ENCODE measurements at regions not wholly inside any gene's neighbourhood (a gene's known extent, or its start where the extent isn't known, plus 50 kb on each side); places are given as distances from the start of the nearest gene placed in this dataset.

DNA sequence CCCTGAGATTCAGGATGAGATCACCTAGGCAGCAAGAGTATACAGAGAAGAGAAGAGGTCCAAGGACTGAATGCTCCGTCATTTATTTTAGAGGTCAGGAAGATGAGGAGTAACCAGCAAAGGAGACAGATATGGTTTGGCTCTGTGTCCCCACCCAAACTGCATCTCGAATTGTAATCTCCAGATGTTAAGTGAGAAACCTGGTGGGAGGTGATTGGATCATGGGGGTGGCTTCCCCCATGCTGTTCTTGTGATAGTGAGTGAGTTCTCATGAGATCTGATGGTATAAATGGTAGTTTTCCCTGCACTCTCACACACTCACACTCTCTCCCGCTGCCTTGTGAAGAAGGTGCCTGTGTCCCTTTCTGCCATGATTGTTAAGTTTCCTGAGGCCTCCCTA, 60.8 kb downstream of the MID1IP1 start:
- TF ChIP-seq SP1 (IDR thresholded peaks at IDR 0.05) = no peak
- TF ChIP-seq, protein P1, sequence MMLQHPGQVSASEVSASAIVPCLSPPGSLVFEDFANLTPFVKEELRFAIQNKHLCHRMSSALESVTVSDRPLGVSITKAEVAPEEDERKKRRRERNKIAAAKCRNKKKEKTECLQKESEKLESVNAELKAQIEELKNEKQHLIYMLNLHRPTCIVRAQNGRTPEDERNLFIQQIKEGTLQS (IDR thresholded peaks at IDR 0.05) = no peak
- no peak for TF ChIP-seq HNF4A (conservative IDR thresholded peaks at IDR 0.05)
- TF ChIP-seq, protein P2, sequence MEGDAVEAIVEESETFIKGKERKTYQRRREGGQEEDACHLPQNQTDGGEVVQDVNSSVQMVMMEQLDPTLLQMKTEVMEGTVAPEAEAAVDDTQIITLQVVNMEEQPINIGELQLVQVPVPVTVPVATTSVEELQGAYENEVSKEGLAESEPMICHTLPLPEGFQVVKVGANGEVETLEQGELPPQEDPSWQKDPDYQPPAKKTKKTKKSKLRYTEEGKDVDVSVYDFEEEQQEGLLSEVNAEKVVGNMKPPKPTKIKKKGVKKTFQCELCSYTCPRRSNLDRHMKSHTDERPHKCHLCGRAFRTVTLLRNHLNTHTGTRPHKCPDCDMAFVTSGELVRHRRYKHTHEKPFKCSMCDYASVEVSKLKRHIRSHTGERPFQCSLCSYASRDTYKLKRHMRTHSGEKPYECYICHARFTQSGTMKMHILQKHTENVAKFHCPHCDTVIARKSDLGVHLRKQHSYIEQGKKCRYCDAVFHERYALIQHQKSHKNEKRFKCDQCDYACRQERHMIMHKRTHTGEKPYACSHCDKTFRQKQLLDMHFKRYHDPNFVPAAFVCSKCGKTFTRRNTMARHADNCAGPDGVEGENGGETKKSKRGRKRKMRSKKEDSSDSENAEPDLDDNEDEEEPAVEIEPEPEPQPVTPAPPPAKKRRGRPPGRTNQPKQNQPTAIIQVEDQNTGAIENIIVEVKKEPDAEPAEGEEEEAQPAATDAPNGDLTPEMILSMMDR (IDR thresholded peaks at IDR 0.05; ENCODE audit: low read depth, low read length, missing input control) = no peak
- no peak for TF ChIP-seq JUND (IDR thresholded peaks at IDR 0.05)
- TF ChIP-seq, protein P3, sequence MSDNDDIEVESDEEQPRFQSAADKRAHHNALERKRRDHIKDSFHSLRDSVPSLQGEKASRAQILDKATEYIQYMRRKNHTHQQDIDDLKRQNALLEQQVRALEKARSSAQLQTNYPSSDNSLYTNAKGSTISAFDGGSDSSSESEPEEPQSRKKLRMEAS (IDR thresholded peaks at IDR 0.05) = no peak
- TF ChIP-seq TAF1 (conservative IDR thresholded peaks at IDR 0.05) = no peak
- no peak for TF ChIP-seq RAD21 (IDR thresholded peaks at IDR 0.05)
- TF ChIP-seq, protein P4, sequence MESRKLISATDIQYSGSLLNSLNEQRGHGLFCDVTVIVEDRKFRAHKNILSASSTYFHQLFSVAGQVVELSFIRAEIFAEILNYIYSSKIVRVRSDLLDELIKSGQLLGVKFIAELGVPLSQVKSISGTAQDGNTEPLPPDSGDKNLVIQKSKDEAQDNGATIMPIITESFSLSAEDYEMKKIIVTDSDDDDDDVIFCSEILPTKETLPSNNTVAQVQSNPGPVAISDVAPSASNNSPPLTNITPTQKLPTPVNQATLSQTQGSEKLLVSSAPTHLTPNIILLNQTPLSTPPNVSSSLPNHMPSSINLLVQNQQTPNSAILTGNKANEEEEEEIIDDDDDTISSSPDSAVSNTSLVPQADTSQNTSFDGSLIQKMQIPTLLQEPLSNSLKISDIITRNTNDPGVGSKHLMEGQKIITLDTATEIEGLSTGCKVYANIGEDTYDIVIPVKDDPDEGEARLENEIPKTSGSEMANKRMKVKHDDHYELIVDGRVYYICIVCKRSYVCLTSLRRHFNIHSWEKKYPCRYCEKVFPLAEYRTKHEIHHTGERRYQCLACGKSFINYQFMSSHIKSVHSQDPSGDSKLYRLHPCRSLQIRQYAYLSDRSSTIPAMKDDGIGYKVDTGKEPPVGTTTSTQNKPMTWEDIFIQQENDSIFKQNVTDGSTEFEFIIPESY (IDR thresholded peaks at IDR 0.05) = no peak
- no peak for TF ChIP-seq YY1 (IDR thresholded peaks at IDR 0.05)
